SK-N-SH (cell line): ENCODE measurements at regions not wholly inside any gene's neighbourhood (a gene's known extent, or its start where the extent isn't known, plus 50 kb on each side); places are given as distances from the start of the nearest gene placed in this dataset.
"Not testable (repeated sequence)": the region's sequence is repeated elsewhere in the genome, so short reads cannot be mapped to it uniquely, and the experiment has no call there.

Experiments used
- CTCF ChIA-PET: fragments of 300-600, 350-600 bp; formaldehyde crosslinking; extraction: SDS; loops from one replicate; lab custom pipeline; 2021; lab: Yijun Ruan, JAX
- POLR2A ChIA-PET: fragments of 350-600 bp; sonication (Branson Sonifier 250); formaldehyde crosslinking; extraction: SDS; loops from one replicate; lab custom pipeline; 2020; ENCODE audit warnings: antibody characterized with exemption, inconsistent platforms; lab: Yijun Ruan, JAX
- DNase-seq: peaks from one replicate; pipeline ENCODE4 v3.0.0; 2012
- H2AFZ ChIP-seq: fragments of 200-600 bp; sonication (generic); 2 replicates; pipeline ENCODE4 v1.8.1; 2016; ENCODE audit warnings: antibody characterized with exemption, mild to moderate bottlenecking, low read depth
- H3F3A ChIP-seq: fragments of 200-600 bp; sonication (generic); replicated peaks from 2 replicates; pipeline ENCODE3; 2016; ENCODE audit warnings: antibody characterized with exemption, mild to moderate bottlenecking; ENCODE audit not compliant: insufficient read depth
- H3K27ac ChIP-seq, 2 experiments: fragments of 200-500 bp in 1 of 2; fragments of 200-600 bp in 1 of 2; sonication (Bioruptor generic) in 1 of 2; sonication (generic), shearing (Covaris generic) in 1 of 2; 2 replicates each; pipeline versions ENCODE4 v1.5.1 to v1.6.1; 2014 to 2016; ENCODE audit warnings: low read depth in 2 of 2, inconsistent platforms in 1 of 2, low read length in 1 of 2, mild to moderate bottlenecking in 1 of 2, mixed read lengths in 1 of 2
- H3K27me3 ChIP-seq: fragments of 200-600 bp; sonication (generic), shearing (Covaris generic); 2 replicates; pipeline ENCODE4 v1.6.1; 2016; ENCODE audit warnings: mixed run types; ENCODE audit not compliant: insufficient read depth
- H3K36me3 ChIP-seq, 2 experiments: fragments of 200-500 bp in 1 of 2; fragments of 200-600 bp in 1 of 2; sonication (Bioruptor generic) in 1 of 2; sonication (generic) in 1 of 2; replicated peaks in 1 of 2; 2 replicates each; pipeline versions ENCODE3 to v1.5.1; 2014 to 2016; ENCODE audit warnings: low read length in 1 of 2, mild to moderate bottlenecking in 1 of 2; ENCODE audit not compliant: insufficient read depth in 2 of 2, control insufficient read depth in 1 of 2
- H3K4me1 ChIP-seq, 2 experiments: fragments of 200-500 bp in 1 of 2; fragments of 200-600 bp in 1 of 2; sonication (Bioruptor generic) in 1 of 2; sonication (generic), shearing (Covaris generic) in 1 of 2; 2 replicates each; pipeline versions ENCODE4 v1.5.1 to v1.6.1; 2014 to 2016; ENCODE audit warnings: low read depth in 1 of 2, low read length in 1 of 2, mixed run types in 1 of 2; ENCODE audit not compliant: insufficient read depth in 2 of 2, control insufficient read depth in 1 of 2
- H3K4me2 ChIP-seq: fragments of 200-600 bp; sonication (generic), shearing (Covaris generic); 2 replicates; pipeline ENCODE4 v1.6.1; 2017; ENCODE audit warnings: mixed run types
- H3K4me3 ChIP-seq, 2 experiments: fragments of 200-500 bp in 1 of 2; fragments of 200-600 bp in 1 of 2; sonication (Bioruptor generic) in 1 of 2; sonication (generic), shearing (Covaris generic) in 1 of 2; 2 replicates each; pipeline versions ENCODE4 v1.5.1 to v1.8.1; 2014 to 2016; ENCODE audit warnings: low read depth in 2 of 2, inconsistent platforms in 1 of 2, low read length in 1 of 2, mild to moderate bottlenecking in 1 of 2, mixed read lengths in 1 of 2, moderate library complexity in 1 of 2
- H3K79me2 ChIP-seq: fragments of 200-600 bp; sonication (generic); 2 replicates; pipeline ENCODE4 v1.8.1; 2017; ENCODE audit warnings: mild to moderate bottlenecking; ENCODE audit not compliant: insufficient read depth
- H3K9ac ChIP-seq: fragments of 200-600 bp; sonication (generic); 2 replicates; pipeline ENCODE4 v1.6.1; 2017; ENCODE audit warnings: mixed run types
- H3K9me2 ChIP-seq: fragments of 200-600 bp; sonication (generic); 2 replicates; pipeline ENCODE4 v1.6.1; 2017; ENCODE audit warnings: mixed run types
- H3K9me3 ChIP-seq: fragments of 200-600 bp; sonication (generic); 2 replicates; pipeline ENCODE4 v1.6.1; 2017; ENCODE audit warnings: mixed run types, mild to moderate bottlenecking, moderate library complexity
- H4K20me1 ChIP-seq: fragments of 200-600 bp; sonication (generic); 2 replicates; pipeline ENCODE4 v1.6.1; 2017; ENCODE audit warnings: mild to moderate bottlenecking, mixed run types; ENCODE audit not compliant: insufficient read depth
- CHD2 ChIP-seq: fragments of 150-350 bp; IDR thresholded peaks from 2 replicates; pipeline ENCODE4 v1.6.1; 2018; ENCODE audit warnings: low read length; ENCODE audit not compliant: partially characterized antibody
- ELF1 ChIP-seq: IDR thresholded peaks from 2 replicates; pipeline ENCODE4 v1.4.0; 2012
- FOSL2 ChIP-seq: IDR thresholded peaks from 2 replicates; pipeline ENCODE4 v1.4.0; 2012; ENCODE audit warnings: low read depth, mild to moderate bottlenecking, moderate library complexity, borderline replicate concordance
- FOXJ3 ChIP-seq: sonication (generic); formaldehyde crosslinking; IDR thresholded peaks from 2 replicates; pipeline ENCODE4 v1.5.1; 2020; ENCODE audit warnings: mild to moderate bottlenecking, missing genetic modification reagents
- GABPA ChIP-seq: IDR thresholded peaks from 2 replicates; pipeline ENCODE4 v1.4.0; 2012; ENCODE audit warnings: low read depth, mild to moderate bottlenecking
- GATA2 ChIP-seq: sonication (generic); formaldehyde crosslinking; IDR thresholded peaks from 2 replicates; pipeline ENCODE4 v1.5.0; 2020; ENCODE audit warnings: mild to moderate bottlenecking, missing genetic modification reagents
- IRF3 ChIP-seq: fragments of 150-350 bp; IDR thresholded peaks from 2 replicates; pipeline ENCODE4 v1.6.1; 2016; ENCODE audit warnings: mild to moderate bottlenecking, low read depth, low read length
- JUND ChIP-seq: IDR thresholded peaks from 2 replicates; pipeline ENCODE4 v1.4.0; 2012
- MEF2A ChIP-seq: IDR thresholded peaks from 2 replicates; pipeline ENCODE4 v1.4.0; 2012; ENCODE audit warnings: low read depth, borderline replicate concordance
- MXI1 ChIP-seq: IDR thresholded peaks from 2 replicates; pipeline ENCODE4 v1.6.1; 2012; ENCODE audit warnings: mild to moderate bottlenecking, low read depth, low read length, improper control_type of control experiment
- NFIC ChIP-seq: IDR thresholded peaks from 2 replicates; pipeline ENCODE4 v1.4.0; 2012; ENCODE audit warnings: borderline replicate concordance
- NRF1 ChIP-seq: IDR thresholded peaks from 2 replicates; pipeline ENCODE4 v1.6.1; 2012; ENCODE audit warnings: low read depth, mild to moderate bottlenecking, low read length
- PBX3 ChIP-seq: IDR thresholded peaks from 2 replicates; pipeline ENCODE4; 2012
- POLR2AphosphoS5 ChIP-seq: IDR thresholded peaks from 2 replicates; pipeline ENCODE4 v1.6.1; 2012; ENCODE audit warnings: low read depth, low read length
- RCOR1 ChIP-seq: fragments of 150-350 bp; IDR thresholded peaks from 2 replicates; pipeline ENCODE4 v1.6.1; 2017; ENCODE audit warnings: antibody characterized with exemption, low read length
- RFX5 ChIP-seq: IDR thresholded peaks from 2 replicates; pipeline ENCODE4 v1.6.1; 2012; ENCODE audit warnings: mild to moderate bottlenecking, improper control_type of control experiment, low read length
- USF1 ChIP-seq: IDR thresholded peaks from 2 replicates; pipeline ENCODE4 v1.4.0; 2012; ENCODE audit warnings: low read depth, borderline replicate concordance
- WGBS: methylation state at CpG from one replicate; pipeline ENCODE4 v1.1.6; 2017; ENCODE audit warnings: low lambda C conversion rate; 5-methylcytosine and 5-hydroxymethylcytosine counted together

- Histone ChIP-seq H3K4me1 (no peaks in the 10 kb centered on the region), H3K9me2 (no peaks in the 10 kb centered on the region), H3K9me3 (no peaks in the 10 kb centered on the region), H3K27me3 (no peaks in the 10 kb centered on the region), H3F3A (no peaks in the 10 kb centered on the region), H3K9ac (no peak overlapping the region), H3K4me3 (no peak overlapping the region), H3K79me2 (no peaks in the 10 kb centered on the region), H4K20me1 (no peaks in the 10 kb centered on the region), H3K27ac (no peak overlapping the region), H2AFZ (no peak overlapping the region), H3K4me2 (no peak overlapping the region), H3K36me3 (no peaks in the 10 kb centered on the region)
- no peak for DNase-seq
- WGBS, result 31% methylated on average over 7 of the region's 7 CpGs
- POLR2A ChIA-PET, result no interaction called here
- CTCF ChIA-PET, result no interaction called here
- TF ChIP-seq GATA2 (CRISPR knock-in tag) (no peak), CHD2 (no peak), JUND (no peak), GABPA (no peak), NRF1 (no peak), MXI1 (no peak), POLR2AphosphoS5 (no peak)
Measured at GRCh38 chr3:5918626-5919025, 731.1 kb downstream of the EDEM1 start.

GRCh38 chr3:5929027-5929426 lies 741.5 kb downstream of the EDEM1 start:
- no peaks in the 10 kb centered on the region for H3K4me1 ChIP-seq
- ChIA-PET POLR2A (no interaction called here), CTCF (interaction anchor here (0.6 kb wide), 1 partner anchor 11 kb away, joined by 3 read pairs; no protein-coding TSS in a partner anchor)
- no peak for DNase-seq
- no peak overlapping the region for H3K27ac ChIP-seq
- no peak overlapping the region for H3K4me3 ChIP-seq
- no peaks in the 10 kb centered on the region for H3K27me3 ChIP-seq
- H3K79me2 ChIP-seq, result no peaks in the 10 kb centered on the region
- no peak overlapping the region for H2AFZ ChIP-seq
- H4K20me1 ChIP-seq, result no peaks in the 10 kb centered on the region
- no peaks in the 10 kb centered on the region for H3F3A ChIP-seq
- H3K9ac ChIP-seq, result no peak overlapping the region
- no peaks in the 10 kb centered on the region for H3K9me2 ChIP-seq
- WGBS, result 18% methylated on average over 7 of the region's 7 CpGs
- no peak overlapping the region for H3K4me2 ChIP-seq
- H3K9me3 ChIP-seq, result no peaks in the 10 kb centered on the region
- no peaks in the 10 kb centered on the region for H3K36me3 ChIP-seq
- no peak for TF ChIP-seq IRF3
- no peak for TF ChIP-seq NFIC
- TF ChIP-seq POLR2AphosphoS5, result no peak
- TF ChIP-seq FOSL2, result no peak
- no peak for TF ChIP-seq PBX3
- no peak for TF ChIP-seq USF1
- no peak for TF ChIP-seq MXI1
- no peak for TF ChIP-seq MEF2A
- no peak for TF ChIP-seq ELF1
- TF ChIP-seq RCOR1, result no peak
- no peak for TF ChIP-seq FOXJ3
- TF ChIP-seq RFX5, result no peak
- TF ChIP-seq, all 33 proteins: peak for 0

GRCh38 chr3:5944061-5944460 lies 756.6 kb downstream of the EDEM1 start:
- H3K27ac ChIP-seq, H3K9ac ChIP-seq, H3K9me2 ChIP-seq, CTCF ChIA-PET, H2AFZ ChIP-seq, H3F3A ChIP-seq, DNase-seq, H3K27me3 ChIP-seq, H3K36me3 ChIP-seq, H3K4me3 ChIP-seq, H4K20me1 ChIP-seq, H3K9me3 ChIP-seq, H3K79me2 ChIP-seq, POLR2A ChIA-PET, H3K4me1 ChIP-seq, H3K4me2 ChIP-seq: not testable (repeated sequence)
- WGBS, result 7% methylated on average over 3 of the region's 4 CpGs
